ENCODE measurements at regions not wholly inside any gene's neighbourhood (a gene's known extent, or its start where the extent isn't known, plus 50 kb on each side); places are given as distances from the start of the nearest gene placed in this dataset.

- H3K4me3 ChIP-seq (ENCODE audit: low read depth, low read length) = no peak overlapping the region
- in situ Hi-C loops (cut with HindIII; ENCODE audit: low sequenced_read_pairs) = no loop called here
- TF ChIP-seq, protein P1, sequence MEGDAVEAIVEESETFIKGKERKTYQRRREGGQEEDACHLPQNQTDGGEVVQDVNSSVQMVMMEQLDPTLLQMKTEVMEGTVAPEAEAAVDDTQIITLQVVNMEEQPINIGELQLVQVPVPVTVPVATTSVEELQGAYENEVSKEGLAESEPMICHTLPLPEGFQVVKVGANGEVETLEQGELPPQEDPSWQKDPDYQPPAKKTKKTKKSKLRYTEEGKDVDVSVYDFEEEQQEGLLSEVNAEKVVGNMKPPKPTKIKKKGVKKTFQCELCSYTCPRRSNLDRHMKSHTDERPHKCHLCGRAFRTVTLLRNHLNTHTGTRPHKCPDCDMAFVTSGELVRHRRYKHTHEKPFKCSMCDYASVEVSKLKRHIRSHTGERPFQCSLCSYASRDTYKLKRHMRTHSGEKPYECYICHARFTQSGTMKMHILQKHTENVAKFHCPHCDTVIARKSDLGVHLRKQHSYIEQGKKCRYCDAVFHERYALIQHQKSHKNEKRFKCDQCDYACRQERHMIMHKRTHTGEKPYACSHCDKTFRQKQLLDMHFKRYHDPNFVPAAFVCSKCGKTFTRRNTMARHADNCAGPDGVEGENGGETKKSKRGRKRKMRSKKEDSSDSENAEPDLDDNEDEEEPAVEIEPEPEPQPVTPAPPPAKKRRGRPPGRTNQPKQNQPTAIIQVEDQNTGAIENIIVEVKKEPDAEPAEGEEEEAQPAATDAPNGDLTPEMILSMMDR (IDR thresholded peaks at IDR 0.05; ENCODE audit: low read depth, low read length, missing control alignments) = no peak
- no peak for DNase-seq (ENCODE audit: low read depth)
Observed at GRCh38 chr22:47279746-47280145, 517.3 kb downstream of the TBC1D22A start.

GRCh38 chr22:47279337-47279736 lies 516.9 kb downstream of the TBC1D22A start:
- no peak overlapping the region for H3K4me3 ChIP-seq (ENCODE audit: low read depth, low read length)
- TF ChIP-seq, protein P1 (IDR thresholded peaks at IDR 0.05; ENCODE audit: low read depth, low read length, missing control alignments) = no peak
- in situ Hi-C loops (cut with HindIII; ENCODE audit: low sequenced_read_pairs) = no loop called here
- DNase-seq (ENCODE audit: low read depth) = no peak

- no peak overlapping the region for H3K4me3 ChIP-seq (ENCODE audit: low read depth, low read length)
- TF ChIP-seq, protein P1 (IDR thresholded peaks at IDR 0.05; ENCODE audit: low read depth, low read length, missing control alignments) = no peak
- no peak for DNase-seq (ENCODE audit: low read depth)
- in situ Hi-C loops (cut with HindIII; ENCODE audit: low sequenced_read_pairs) = no loop called here
Observed at GRCh38 chr22:47278655-47279054, 516.2 kb downstream of the TBC1D22A start.

GRCh38 chr22:47277531-47277930 lies 515.1 kb downstream of the TBC1D22A start:
- DNase-seq (ENCODE audit: low read depth) = no peak
- no peak overlapping the region for H3K4me3 ChIP-seq (ENCODE audit: low read depth, low read length)
- in situ Hi-C loops (cut with HindIII; ENCODE audit: low sequenced_read_pairs) = no loop called here
- TF ChIP-seq, protein P1 (IDR thresholded peaks at IDR 0.05; ENCODE audit: low read depth, low read length, missing control alignments) = no peak

DNA sequence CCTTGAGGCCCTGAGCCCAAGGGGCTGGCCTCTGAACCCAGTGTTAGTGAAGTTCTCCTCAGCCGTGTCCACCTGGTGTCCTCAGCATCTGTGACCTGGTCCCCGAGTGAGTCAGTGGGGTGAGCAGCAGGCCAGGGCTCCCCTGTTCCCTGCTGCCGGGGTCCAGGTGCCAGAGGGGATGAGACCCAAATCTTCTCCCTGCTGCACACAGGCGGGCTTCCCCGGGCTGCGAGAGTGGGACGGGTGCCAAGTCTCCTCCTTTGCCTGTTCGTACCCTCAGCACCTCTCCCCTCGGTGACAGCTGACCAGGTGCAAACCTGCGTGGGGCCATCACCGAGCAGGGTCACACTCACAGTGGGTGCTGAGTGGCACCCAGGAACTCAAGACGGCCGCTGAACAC lies 514.5 kb downstream of the TBC1D22A start:
- no peak for DNase-seq (ENCODE audit: low read depth)
- TF ChIP-seq, protein P1 (IDR thresholded peaks at IDR 0.05; ENCODE audit: low read depth, low read length, missing control alignments) = no peak
- in situ Hi-C loops (cut with HindIII; ENCODE audit: low sequenced_read_pairs) = no loop called here
- no peak overlapping the region for H3K4me3 ChIP-seq (ENCODE audit: low read depth, low read length)

- in situ Hi-C loops (cut with HindIII; ENCODE audit: low sequenced_read_pairs) = no loop called here
- TF ChIP-seq, protein P1 (IDR thresholded peaks at IDR 0.05; ENCODE audit: low read depth, low read length, missing control alignments) = no peak
Observed at GRCh38 chr22:47276450-47276820, 514.0 kb downstream of the TBC1D22A start.

More at GRCh38 chr22:47276450-47276820, 514.0 kb downstream of the TBC1D22A start:
- no peak overlapping the region for H3K4me3 ChIP-seq (ENCODE audit: low read depth, low read length)
- DNase-seq (ENCODE audit: low read depth) = no peak
